NCI-H345 (cell line): ENCODE measurements at regions not wholly inside any gene's neighbourhood (a gene's known extent, or its start where the extent isn't known, plus 50 kb on each side); places are given as distances from the start of the nearest gene placed in this dataset.

Experiments used
- DNase-seq: peaks from one replicate; lab custom pipeline; 2025; lab: John Stamatoyannopoulos, UW

DNA sequence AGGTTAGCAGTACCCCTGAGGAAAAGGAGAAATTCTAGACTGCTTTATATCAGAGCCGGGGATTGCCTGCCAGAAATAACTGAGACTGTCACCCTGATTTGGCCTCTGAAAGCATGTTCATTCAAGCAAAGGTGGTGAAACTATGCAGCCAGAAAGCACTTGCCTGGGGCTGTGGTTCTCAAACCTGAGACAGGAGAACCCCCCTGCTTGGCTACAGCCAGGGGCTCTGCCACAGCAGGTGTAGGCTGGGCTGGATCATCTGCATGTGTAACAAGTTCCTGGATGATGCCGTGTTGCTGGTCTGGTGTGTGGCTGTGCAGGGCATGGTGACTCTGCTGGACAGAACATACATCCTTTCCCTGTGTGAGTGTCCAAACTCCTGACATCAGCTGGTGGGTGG lies 157.8 kb downstream of the NXNL2 start:
- DNase-seq, result no peak

DNA sequence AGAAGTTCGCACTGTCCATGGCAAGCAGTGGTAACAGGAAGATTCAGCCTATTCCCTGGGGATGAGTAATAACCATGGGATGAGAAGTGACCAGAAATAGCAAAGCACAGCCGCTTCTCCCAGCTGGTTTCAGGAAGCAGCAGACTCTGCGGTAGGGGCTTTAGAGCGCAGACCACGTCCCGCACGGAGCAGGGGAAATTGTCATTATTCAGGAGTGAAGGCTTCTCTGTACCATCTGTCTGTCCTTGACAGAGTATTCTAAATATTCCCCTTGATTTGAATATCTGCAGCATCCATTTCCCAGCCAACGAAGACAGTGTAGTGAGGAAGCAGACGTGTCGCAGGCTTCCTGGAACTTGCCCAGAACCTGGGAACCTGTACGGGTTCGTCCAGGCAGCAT lies 159.6 kb downstream of the NXNL2 start:
- DNase-seq, result no peak

- DNase-seq, result no peak
Measured at GRCh38 chr9:88696501-88696900, 161.5 kb downstream of the NXNL2 start.

GRCh38 chr9:88697764-88698432 lies 162.9 kb downstream of the NXNL2 start:
- no peak for DNase-seq

GRCh38 chr9:88702985-88703384 lies 168.0 kb downstream of the NXNL2 start:
- no peak for DNase-seq

GRCh38 chr9:88706193-88707113 lies 171.5 kb downstream of the NXNL2 start:
- DNase-seq, result peak; percentile 20

DNA sequence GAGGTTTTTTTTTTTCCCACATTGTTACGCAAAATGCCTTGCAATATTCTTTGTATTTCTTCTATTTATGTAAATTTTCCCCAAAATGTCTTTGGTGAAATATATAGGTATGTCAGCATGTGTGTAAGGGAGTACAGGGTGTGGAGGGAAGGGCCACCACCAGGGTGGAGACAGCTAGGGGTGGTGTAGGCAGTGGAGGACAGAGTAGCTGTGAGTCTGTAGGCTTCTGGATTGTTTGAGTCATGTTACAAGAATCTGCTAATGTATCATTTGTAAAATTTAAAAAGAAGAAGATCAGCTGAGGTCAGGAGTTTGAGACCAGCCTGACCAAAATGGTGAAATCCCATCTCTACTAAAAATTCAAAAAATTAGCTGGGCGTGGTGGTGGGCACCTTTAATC lies 175.5 kb downstream of the NXNL2 start:
- DNase-seq, result no peak

- no peak for DNase-seq
Measured at GRCh38 chr9:88711719-88712118, 176.7 kb downstream of the NXNL2 start.

DNA sequence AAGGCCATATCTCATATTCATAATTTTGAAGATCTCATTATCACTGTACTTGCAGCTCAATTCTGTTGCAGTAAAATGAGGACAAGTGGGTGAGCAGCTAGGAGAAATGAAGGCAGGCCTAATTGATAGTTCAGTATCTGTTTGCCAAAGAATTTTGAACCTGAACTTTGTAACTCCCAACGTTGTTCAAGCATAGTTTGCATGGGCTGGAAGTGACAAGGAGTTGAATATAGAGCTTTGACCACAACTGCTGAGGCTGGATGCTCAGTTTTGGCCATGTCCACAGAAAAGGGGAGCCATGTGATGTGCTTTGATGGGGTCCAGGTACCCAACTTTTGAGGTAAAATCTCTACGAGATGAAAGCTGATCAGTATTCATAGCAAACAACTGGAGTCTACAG lies 177.5 kb downstream of the NXNL2 start:
- DNase-seq, result no peak

GRCh38 chr9:88713010-88713409 lies 178.0 kb downstream of the NXNL2 start:
- DNase-seq, result no peak

DNA sequence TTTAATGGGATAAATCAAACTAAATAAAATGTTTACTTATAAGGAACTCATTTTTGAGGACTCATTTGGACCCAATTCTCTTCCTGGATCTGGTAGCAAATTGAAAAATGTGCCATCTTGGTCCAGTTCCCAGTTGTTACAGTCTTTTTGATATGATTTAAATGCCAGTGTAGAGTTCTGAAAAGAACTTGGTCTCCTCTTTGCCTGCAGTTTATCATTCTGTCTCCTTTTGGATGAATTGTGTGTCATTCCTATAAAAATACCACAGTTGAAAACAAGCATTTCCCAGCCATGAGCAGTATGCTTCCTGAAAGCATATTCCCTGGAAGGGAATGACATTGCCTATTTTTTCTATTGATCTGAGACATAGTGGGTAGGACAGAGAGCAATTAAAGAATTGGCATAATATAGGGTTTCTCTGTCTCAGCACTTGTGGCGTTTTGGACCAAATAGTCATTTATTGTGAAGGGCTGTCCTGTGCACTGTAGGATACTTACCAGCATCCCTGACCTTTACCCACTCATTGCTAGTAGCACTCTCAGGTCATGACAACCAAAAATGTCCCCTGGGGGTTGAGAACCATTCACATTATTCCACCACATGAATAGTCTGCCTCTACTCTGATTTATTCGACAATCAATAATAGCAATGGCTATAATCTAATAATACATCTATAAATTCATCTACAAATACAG lies 181.8 kb downstream of the NXNL2 start:
- no peak for DNase-seq

- no peak for DNase-seq
Measured at GRCh38 chr9:88721025-88721424, 186.0 kb downstream of the NXNL2 start.

DNA sequence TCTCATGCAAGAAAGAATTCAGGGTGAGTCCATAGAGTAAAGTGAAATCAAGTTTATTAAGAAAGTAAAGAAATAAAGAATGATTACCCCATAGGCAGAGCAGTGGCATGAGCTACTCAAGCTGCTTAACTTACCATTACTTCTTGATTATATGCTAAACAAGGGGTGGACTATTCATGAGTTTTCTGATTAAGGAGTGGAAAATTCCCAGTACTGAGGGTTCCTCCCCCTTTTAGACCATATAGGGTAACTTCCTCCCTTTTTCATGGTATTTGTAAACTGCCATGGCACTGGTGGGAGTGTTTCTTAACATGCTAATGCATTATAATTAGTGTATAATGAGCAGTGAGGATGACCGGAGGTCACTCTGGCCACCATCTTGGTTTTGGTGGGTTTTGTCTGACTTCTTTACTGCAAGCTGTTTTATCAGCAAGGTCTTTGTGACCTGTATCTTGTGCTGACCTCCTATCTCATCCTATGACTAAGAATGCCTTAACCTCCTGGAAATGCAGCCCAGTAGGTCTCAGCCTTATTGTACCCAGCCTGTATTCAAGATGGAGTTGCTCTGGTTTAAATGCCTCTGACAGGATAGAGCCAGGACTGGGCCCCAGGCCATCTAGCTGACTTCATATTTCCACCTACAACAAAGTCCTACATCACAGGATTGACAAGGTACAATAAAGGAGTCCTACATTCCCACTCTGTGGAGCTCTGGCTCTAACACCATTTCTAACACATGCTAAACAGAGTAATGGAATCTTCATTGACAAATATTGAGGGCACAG lies 186.7 kb downstream of the NXNL2 start:
- DNase-seq, result no peak

- no peak for DNase-seq
Measured at GRCh38 chr9:88722753-88723152, 187.8 kb downstream of the NXNL2 start.

GRCh38 chr9:88723751-88724150 lies 188.8 kb downstream of the NXNL2 start:
- no peak for DNase-seq

- DNase-seq, result no peak
Measured at GRCh38 chr9:88724331-88724730, 189.4 kb downstream of the NXNL2 start.

- no peak for DNase-seq
Measured at GRCh38 chr9:88725300-88726019, 190.5 kb downstream of the NXNL2 start.

GRCh38 chr9:88726803-88727202 lies 191.8 kb downstream of the NXNL2 start:
- DNase-seq, result no peak

- DNase-seq, result no peak
Measured at GRCh38 chr9:88730780-88731179, 195.8 kb downstream of the NXNL2 start.

DNA sequence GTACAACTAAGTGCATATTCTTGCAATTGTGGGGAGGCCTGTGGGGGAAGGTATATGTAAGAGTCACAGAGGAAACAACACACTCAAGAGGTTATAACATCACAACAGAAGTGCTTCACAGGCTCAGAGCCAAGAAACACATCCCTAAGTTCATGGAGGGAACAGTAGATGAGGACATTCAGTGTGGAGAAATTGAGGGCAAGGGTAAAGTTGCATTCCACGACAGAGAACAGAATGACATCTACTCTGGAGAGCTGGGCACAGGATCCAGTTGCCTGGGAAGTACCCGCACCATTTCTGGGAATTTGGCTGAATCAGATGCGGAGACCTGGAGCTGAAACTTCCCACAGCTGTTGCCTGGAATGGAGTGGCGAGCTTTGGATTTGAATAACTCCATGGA lies 197.2 kb downstream of the NXNL2 start:
- no peak for DNase-seq

DNA sequence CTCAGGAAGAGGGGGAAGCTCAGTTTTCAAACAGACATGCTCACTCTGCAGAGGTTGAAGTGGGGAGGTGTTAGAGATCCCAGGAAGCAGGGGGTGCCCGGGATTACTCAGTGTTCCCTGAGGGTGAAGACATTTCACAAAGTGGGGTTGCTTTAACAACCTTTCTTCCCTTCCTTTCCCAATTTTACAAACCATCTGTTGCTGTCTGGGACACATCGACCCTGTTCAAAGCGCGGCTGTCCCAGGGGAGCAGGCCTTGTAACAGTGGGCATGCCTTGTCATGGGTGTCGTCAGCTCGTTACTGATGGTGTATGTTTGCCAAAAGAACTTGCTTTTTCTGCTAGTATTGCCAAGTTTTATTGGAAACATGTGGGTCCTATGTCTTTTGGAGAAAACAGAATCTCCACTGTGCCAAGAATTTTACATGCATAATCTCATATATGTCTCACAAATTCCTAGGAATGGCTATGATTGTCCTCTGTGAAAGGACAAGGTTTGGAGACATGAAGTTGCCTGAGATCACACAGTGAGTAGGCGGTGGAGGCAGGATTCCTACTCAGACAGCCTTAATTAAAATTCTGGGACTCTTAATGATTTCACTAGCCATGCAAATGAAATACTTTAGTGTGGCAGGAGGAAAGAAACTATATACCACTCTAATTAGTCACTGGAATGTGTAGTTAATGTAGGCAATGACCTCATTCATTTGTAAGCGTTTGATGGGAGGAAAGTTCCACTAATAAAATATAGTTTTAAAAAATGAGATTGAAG lies 198.9 kb downstream of the NXNL2 start:
- no peak for DNase-seq
